ENCODE measurements at regions not wholly inside any gene's neighbourhood (a gene's known extent, or its start where the extent isn't known, plus 50 kb on each side); places are given as distances from the start of the nearest gene placed in this dataset.

DNA sequence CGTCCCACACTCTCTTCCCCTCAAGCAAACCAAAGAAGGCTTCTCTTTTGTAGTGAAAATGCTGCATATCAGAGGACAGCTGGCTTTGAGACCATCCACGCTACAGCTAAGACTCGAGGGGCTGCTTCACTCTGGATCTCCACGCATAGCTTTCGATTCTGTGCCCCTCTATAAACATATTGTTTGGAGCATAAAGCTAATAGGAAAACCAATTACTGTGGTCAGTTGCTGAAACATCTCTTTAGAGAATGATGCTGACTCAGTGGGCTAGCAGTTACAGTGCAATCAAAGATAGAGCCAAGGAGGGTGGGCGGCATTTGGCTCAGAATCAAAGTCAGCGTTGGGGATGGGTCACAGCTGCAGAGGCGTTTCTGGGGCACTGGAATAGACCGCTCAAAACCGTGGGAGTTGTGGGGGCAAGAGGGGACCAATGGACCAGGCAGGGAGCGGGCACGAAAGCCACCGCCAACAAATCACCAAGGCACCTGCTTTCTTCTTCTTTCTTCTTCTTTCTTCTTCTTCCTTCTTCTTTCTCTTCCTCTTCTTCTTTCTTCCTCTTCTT lies 76.7 kb downstream of the RASL11A start:
- DNase-seq (ENCODE audit: extremely low read depth in 1 of 4, low spot score in 3 of 4): no peak
- no peak for ATAC-seq
- no peak overlapping the region for H3K27ac ChIP-seq (ENCODE audit: extremely low read depth, low read depth, low read length)
- no peak overlapping the region for H3K4me3 ChIP-seq
- in situ Hi-C loops (cut with MboI): no loop called here
- no TSS peak for BruUV-seq (replicated peaks)
- no peak overlapping the region for H2AFZ ChIP-seq (ENCODE audit: low read depth, low read length)
- H3K9ac ChIP-seq (ENCODE audit: insufficient read depth in 1 of 2, low read depth in 2 of 2, low read length in 2 of 2): no peak overlapping the region
- H3K4me2 ChIP-seq (ENCODE audit: insufficient read depth, low read length): no peak overlapping the region
- 1% methylated on average over 13 of the region's 13 CpGs for WGBS (ENCODE audit: insufficient coverage, low coverage, missing lambda C conversion rate)
- FAIRE-seq: no peak
- POLR2A ChIA-PET: interaction anchor here (0.5 kb wide), 1 partner anchor 11 kb away, joined by 3 read pairs; no protein-coding TSS in a partner anchor
- CTCF ChIA-PET (ENCODE audit: low intra/inter-chr PET ratio): interaction anchor here (0.6 kb wide), 1 partner anchor 452 kb away, joined by 5 read pairs; no protein-coding TSS in a partner anchor
- H3K79me2 ChIP-seq (ENCODE audit: control insufficient read depth, insufficient read depth, low read length): no peaks in the 10 kb centered on the region
- no peaks in the 10 kb centered on the region for H4K20me1 ChIP-seq (replicated peaks; ENCODE audit: control insufficient read depth, insufficient read depth, low read length)
- H3K36me3 ChIP-seq (ENCODE audit: control insufficient read depth, insufficient read depth, low read length): no peaks in the 10 kb centered on the region
- intact Hi-C loops (cut with micrococcal nuclease): no loop called here
- H3K27me3 ChIP-seq (ENCODE audit: control insufficient read depth in 2 of 2, insufficient read depth in 2 of 2, low read length in 2 of 2): peaks cover 11 to 19% of the 10 kb centered on the region in 2 experiments
- no peaks in the 10 kb centered on the region for H3K9me3 ChIP-seq (replicated peaks; ENCODE audit: control insufficient read depth, insufficient read depth, low read depth, low read length)
- H3K9me1 ChIP-seq (ENCODE audit: control insufficient read depth, insufficient read depth, low read length): no peaks in the 10 kb centered on the region
- no peaks in the 10 kb centered on the region; a peak in 1 of 5 replicates for H3K4me1 ChIP-seq (replicated peaks in 1 of 2; ENCODE audit: control insufficient read depth in 2 of 2, insufficient read depth in 2 of 2, low read length in 2 of 2)
- TF ChIP-seq, protein P1, sequence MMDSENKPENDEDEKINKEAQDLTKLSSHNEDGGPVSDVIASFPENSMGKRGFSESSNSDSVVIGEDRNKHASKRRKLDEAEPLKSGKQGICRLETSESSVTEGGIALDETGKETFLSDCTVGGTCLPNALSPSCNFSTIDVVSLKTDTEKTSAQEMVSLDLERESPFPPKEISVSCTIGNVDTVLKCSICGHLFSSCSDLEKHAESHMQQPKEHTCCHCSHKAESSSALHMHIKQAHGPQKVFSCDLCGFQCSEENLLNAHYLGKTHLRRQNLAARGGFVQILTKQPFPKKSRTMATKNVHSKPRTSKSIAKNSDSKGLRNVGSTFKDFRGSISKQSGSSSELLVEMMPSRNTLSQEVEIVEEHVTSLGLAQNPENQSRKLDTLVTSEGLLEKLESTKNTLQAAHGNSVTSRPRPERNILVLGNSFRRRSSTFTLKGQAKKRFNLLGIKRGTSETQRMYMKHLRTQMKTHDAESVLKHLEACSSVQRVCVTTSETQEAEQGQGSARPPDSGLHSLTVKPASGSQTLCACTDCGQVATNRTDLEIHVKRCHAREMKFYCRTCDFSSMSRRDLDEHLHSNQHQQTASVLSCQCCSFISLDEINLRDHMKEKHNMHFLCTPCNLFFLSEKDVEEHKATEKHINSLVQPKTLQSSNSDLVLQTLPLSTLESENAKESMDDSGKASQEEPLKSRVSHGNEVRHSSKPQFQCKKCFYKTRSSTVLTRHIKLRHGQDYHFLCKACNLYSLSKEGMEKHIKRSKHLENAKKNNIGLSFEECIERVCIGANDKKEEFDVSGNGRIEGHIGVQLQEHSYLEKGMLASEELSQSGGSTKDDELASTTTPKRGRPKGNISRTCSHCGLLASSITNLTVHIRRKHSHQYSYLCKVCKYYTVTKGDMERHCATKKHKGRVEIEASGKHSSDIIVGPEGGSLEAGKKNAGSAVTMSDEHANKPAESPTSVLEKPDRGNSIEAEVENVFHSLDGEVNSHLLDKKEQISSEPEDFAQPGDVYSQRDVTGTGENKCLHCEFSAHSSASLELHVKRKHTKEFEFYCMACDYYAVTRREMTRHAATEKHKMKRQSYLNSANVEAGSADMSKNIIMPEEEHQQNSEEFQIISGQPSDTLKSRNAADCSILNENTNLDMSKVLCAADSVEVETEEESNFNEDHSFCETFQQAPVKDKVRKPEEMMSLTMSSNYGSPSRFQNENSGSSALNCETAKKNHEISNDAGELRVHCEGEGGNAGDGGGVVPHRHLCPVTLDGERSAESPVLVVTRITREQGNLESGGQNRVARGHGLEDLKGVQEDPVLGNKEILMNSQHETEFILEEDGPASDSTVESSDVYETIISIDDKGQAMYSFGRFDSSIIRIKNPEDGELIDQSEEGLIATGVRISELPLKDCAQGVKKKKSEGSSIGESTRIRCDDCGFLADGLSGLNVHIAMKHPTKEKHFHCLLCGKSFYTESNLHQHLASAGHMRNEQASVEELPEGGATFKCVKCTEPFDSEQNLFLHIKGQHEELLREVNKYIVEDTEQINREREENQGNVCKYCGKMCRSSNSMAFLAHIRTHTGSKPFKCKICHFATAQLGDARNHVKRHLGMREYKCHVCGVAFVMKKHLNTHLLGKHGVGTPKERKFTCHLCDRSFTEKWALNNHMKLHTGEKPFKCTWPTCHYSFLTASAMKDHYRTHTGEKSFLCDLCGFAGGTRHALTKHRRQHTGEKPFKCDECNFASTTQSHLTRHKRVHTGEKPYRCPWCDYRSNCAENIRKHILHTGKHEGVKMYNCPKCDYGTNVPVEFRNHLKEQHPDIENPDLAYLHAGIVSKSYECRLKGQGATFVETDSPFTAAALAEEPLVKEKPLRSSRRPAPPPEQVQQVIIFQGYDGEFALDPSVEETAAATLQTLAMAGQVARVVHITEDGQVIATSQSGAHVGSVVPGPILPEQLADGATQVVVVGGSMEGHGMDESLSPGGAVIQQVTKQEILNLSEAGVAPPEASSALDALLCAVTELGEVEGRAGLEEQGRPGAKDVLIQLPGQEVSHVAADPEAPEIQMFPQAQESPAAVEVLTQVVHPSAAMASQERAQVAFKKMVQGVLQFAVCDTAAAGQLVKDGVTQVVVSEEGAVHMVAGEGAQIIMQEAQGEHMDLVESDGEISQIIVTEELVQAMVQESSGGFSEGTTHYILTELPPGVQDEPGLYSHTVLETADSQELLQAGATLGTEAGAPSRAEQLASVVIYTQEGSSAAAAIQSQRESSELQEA (IDR thresholded peaks at IDR 0.05; ENCODE audit: low read depth): no peak
- TF ChIP-seq PHB (CRISPR knock-in tag; IDR thresholded peaks at IDR 0.05) (no peak), ZFPM2 (CRISPR knock-in tag; IDR thresholded peaks at IDR 0.05) (no peak), SMC3 (conservative IDR thresholded peaks at IDR 0.05; ENCODE audit: insufficient read depth, low read depth, low read length) (no peak), TRIM28 (IDR thresholded peaks at IDR 0.05) (no peak), BHLHE40 (IDR thresholded peaks at IDR 0.05; ENCODE audit: low read length) (no peak), ZNF354B (CRISPR knock-in tag; IDR thresholded peaks at IDR 0.05) (no peak), DIDO1 (tag; IDR thresholded peaks at IDR 0.05; ENCODE audit: low read depth) (no peak), ILK (tag; IDR thresholded peaks at IDR 0.05; ENCODE audit: borderline replicate concordance, low read depth) (no peak), ZNF780A (CRISPR knock-in tag; IDR thresholded peaks at IDR 0.05) (no peak), IFI16 (CRISPR knock-in tag; IDR thresholded peaks at IDR 0.05) (no peak)
- TF ChIP-seq, protein P2, sequence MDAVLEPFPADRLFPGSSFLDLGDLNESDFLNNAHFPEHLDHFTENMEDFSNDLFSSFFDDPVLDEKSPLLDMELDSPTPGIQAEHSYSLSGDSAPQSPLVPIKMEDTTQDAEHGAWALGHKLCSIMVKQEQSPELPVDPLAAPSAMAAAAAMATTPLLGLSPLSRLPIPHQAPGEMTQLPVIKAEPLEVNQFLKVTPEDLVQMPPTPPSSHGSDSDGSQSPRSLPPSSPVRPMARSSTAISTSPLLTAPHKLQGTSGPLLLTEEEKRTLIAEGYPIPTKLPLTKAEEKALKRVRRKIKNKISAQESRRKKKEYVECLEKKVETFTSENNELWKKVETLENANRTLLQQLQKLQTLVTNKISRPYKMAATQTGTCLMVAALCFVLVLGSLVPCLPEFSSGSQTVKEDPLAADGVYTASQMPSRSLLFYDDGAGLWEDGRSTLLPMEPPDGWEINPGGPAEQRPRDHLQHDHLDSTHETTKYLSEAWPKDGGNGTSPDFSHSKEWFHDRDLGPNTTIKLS (IDR thresholded peaks at IDR 0.05; ENCODE audit: borderline replicate concordance, low read depth): no peak
- TF ChIP-seq, protein P3, sequence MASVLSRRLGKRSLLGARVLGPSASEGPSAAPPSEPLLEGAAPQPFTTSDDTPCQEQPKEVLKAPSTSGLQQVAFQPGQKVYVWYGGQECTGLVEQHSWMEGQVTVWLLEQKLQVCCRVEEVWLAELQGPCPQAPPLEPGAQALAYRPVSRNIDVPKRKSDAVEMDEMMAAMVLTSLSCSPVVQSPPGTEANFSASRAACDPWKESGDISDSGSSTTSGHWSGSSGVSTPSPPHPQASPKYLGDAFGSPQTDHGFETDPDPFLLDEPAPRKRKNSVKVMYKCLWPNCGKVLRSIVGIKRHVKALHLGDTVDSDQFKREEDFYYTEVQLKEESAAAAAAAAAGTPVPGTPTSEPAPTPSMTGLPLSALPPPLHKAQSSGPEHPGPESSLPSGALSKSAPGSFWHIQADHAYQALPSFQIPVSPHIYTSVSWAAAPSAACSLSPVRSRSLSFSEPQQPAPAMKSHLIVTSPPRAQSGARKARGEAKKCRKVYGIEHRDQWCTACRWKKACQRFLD (CRISPR knock-in tag; IDR thresholded peaks at IDR 0.05): no peak
